Embryonic facial prominence (tissue), 1 donor: ENCODE measurements at regions not wholly inside any gene's neighbourhood (a gene's known extent, or its start where the extent isn't known, plus 50 kb on each side); places are given as distances from the start of the nearest gene placed in this dataset.

Experiments
- DNase-seq: peaks from one replicate; pipeline ENCODE4 v3.0.0-alpha.2; 2016; ENCODE audit errors: extremely low spot score

DNA sequence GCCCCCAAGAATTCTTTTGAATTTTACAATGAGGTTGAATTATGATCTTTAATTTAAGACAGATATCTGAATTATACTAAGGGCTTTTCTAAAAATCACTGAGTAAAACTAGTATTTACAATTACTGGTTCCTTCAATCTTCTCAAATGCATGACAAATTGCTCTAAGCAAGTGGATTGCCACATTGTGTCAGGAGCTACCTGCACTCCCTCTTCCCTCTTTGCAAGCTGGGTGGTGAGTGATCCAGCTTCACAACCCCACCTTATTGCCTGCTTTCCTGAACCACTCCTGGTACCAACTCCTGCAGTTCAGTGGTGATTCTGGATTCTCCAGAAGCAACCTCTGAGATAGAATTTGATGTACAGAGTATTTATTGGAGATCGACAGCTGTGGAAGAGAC, 49.9 kb upstream of the SERP2 start:
- DNase-seq: no peak
